ENCODE measurements at regions not wholly inside any gene's neighbourhood (a gene's known extent, or its start where the extent isn't known, plus 50 kb on each side); places are given as distances from the start of the nearest gene placed in this dataset.

DNA sequence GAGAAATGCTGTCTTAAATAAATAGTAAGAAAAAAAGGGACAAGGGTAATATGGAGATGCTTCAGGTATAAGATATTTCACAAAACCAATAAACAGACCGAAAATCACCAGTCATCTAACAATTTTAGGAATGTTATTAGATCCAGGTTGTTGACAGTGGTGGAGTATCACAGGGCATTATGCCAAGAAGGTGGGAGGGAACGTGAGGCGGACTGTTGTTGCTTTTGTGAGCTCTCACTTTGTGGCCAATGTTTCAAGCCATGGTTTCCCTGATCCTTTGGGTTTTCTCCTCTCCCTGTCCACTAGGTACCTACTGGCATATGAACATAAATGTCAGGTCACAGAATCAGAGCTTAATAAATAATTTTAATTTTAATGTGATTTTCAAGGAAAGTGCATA lies 790.3 kb upstream of the SLITRK1 start (continued):
- no peak for TF ChIP-seq POLR2AphosphoS5 (IDR thresholded peaks at IDR 0.05; ENCODE audit: low read depth, low read length)
- TF ChIP-seq, protein P1, sequence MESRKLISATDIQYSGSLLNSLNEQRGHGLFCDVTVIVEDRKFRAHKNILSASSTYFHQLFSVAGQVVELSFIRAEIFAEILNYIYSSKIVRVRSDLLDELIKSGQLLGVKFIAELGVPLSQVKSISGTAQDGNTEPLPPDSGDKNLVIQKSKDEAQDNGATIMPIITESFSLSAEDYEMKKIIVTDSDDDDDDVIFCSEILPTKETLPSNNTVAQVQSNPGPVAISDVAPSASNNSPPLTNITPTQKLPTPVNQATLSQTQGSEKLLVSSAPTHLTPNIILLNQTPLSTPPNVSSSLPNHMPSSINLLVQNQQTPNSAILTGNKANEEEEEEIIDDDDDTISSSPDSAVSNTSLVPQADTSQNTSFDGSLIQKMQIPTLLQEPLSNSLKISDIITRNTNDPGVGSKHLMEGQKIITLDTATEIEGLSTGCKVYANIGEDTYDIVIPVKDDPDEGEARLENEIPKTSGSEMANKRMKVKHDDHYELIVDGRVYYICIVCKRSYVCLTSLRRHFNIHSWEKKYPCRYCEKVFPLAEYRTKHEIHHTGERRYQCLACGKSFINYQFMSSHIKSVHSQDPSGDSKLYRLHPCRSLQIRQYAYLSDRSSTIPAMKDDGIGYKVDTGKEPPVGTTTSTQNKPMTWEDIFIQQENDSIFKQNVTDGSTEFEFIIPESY (IDR thresholded peaks at IDR 0.05; ENCODE audit: extremely low read depth, insufficient replicate concordance, low read length): no peak

DNA sequence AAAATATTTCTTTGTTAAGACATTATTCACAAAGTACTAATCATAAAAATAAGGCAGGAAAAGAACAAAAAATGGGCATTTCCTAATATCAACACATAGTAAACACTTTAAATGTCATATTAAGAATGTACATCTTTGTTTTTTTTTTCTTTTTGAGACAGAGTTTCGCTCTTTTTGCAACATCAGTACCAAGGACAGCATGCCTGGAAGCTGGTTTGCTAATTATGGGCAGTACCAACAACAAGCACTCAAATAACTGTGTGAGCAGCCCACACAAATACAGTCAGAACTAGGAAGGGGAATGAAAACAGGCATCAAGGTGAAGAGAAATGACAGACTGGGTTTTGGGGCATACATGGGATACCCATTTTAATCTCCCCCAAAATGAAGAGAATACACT lies 788.0 kb upstream of the SLITRK1 start:
- BruUV-seq (replicated peaks): no TSS peak
- ChIA-PET CTCF (no interaction called here), RAD21 (ENCODE audit: low non-redundant PET in 1 of 2, low total read pairs in 2 of 2, uncharacterized antibody in 2 of 2, unreplicated experiment in 2 of 2) (no interaction called here), POLR2A (no interaction called here)
- DNase-seq (ENCODE audit: low read depth, low spot score) (no peak), ATAC-seq (no peak)
- H3K4me1 ChIP-seq (ENCODE audit: control insufficient read depth in 1 of 2, insufficient read depth in 2 of 2, low read length in 2 of 2): no peaks in the 10 kb centered on the region
- H3K4me3 ChIP-seq (replicated peaks in 1 of 2; ENCODE audit: low read depth in 1 of 2, low read length in 2 of 2): no peak overlapping the region
- no peak overlapping the region for H2AFZ ChIP-seq (ENCODE audit: low read depth, low read length, poor library complexity, severe bottlenecking)
- H3K9me2 ChIP-seq (ENCODE audit: insufficient read depth): no peaks in the 10 kb centered on the region
- no peaks in the 10 kb centered on the region for H3K27me3 ChIP-seq (ENCODE audit: insufficient read depth, low read length)
- H4K20me1 ChIP-seq (ENCODE audit: insufficient read depth): no peaks in the 10 kb centered on the region; the same call in 1 of the 2 replicates
- H3K27ac ChIP-seq (ENCODE audit: low read depth, low read length): no peak overlapping the region
- TF ChIP-seq, protein P2, sequence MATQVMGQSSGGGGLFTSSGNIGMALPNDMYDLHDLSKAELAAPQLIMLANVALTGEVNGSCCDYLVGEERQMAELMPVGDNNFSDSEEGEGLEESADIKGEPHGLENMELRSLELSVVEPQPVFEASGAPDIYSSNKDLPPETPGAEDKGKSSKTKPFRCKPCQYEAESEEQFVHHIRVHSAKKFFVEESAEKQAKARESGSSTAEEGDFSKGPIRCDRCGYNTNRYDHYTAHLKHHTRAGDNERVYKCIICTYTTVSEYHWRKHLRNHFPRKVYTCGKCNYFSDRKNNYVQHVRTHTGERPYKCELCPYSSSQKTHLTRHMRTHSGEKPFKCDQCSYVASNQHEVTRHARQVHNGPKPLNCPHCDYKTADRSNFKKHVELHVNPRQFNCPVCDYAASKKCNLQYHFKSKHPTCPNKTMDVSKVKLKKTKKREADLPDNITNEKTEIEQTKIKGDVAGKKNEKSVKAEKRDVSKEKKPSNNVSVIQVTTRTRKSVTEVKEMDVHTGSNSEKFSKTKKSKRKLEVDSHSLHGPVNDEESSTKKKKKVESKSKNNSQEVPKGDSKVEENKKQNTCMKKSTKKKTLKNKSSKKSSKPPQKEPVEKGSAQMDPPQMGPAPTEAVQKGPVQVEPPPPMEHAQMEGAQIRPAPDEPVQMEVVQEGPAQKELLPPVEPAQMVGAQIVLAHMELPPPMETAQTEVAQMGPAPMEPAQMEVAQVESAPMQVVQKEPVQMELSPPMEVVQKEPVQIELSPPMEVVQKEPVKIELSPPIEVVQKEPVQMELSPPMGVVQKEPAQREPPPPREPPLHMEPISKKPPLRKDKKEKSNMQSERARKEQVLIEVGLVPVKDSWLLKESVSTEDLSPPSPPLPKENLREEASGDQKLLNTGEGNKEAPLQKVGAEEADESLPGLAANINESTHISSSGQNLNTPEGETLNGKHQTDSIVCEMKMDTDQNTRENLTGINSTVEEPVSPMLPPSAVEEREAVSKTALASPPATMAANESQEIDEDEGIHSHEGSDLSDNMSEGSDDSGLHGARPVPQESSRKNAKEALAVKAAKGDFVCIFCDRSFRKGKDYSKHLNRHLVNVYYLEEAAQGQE (IDR thresholded peaks at IDR 0.05; ENCODE audit: low read depth): peak; percentile 36
- no peak for TF ChIP-seq EZH2 (IDR thresholded peaks at IDR 0.05)
- no peaks in the 10 kb centered on the region for H3K36me3 ChIP-seq (ENCODE audit: control insufficient read depth in 1 of 2, insufficient read depth in 2 of 2, low read length in 2 of 2)
- no peak overlapping the region for H3K4me2 ChIP-seq (ENCODE audit: low read length)
- no peaks in the 10 kb centered on the region for H3K79me2 ChIP-seq (ENCODE audit: insufficient read depth, low read length)
- intact Hi-C loops (cut with micrococcal nuclease): no loop called here
- no peaks in the 10 kb centered on the region for H3K9me3 ChIP-seq (ENCODE audit: control insufficient read depth in 1 of 2, insufficient read depth in 1 of 2, low read depth in 1 of 2, low read length in 2 of 2)
- no peak overlapping the region for H3K9ac ChIP-seq (ENCODE audit: low read length)

Data from HCT116 (cell line).